HEK293 (cell line): ENCODE measurements at regions not wholly inside any gene's neighbourhood (a gene's known extent, or its start where the extent isn't known, plus 50 kb on each side); places are given as distances from the start of the nearest gene placed in this dataset.

Experiments used
- CTCF ChIA-PET: fragments of 350-600 bp; formaldehyde crosslinking; extraction: SDS; loops from one replicate; lab custom pipeline; 2021; ENCODE audit warnings: antibody characterized with exemption; lab: Yijun Ruan, JAX
- POLR2A ChIA-PET: fragments of 300-600 bp; formaldehyde crosslinking; extraction: SDS; loops from one replicate; lab custom pipeline; 2020; ENCODE audit warnings: antibody characterized with exemption, inconsistent platforms; lab: Yijun Ruan, JAX
- H3K27ac ChIP-seq: fragments of 200-500 bp; sonication (Bioruptor generic); 2 replicates; pipeline ENCODE4 v1.5.1; 2014; ENCODE audit warnings: low read depth, low read length, control low read depth, inconsistent platforms; ENCODE audit errors: extremely low read depth
- H3K36me3 ChIP-seq, 2 experiments: fragments of 200-500 bp in 1 of 2; sonication (Bioruptor generic) in 1 of 2; 1 replicate in 1 of 2; 2 replicates in 1 of 2; pipeline ENCODE4 v1.5.1; 2014 to 2017; ENCODE audit warnings: inconsistent platforms in 2 of 2, low read length in 2 of 2; ENCODE audit not compliant: control insufficient read depth in 2 of 2, insufficient read depth in 1 of 2
- H3K4me1 ChIP-seq: fragments of 200-500 bp; sonication (Bioruptor generic); 2 replicates; pipeline ENCODE4 v1.5.1; 2014; ENCODE audit warnings: mild to moderate bottlenecking, low read length, inconsistent platforms; ENCODE audit not compliant: control insufficient read depth, insufficient read depth
- H3K4me3 ChIP-seq: 2 replicates; pipeline ENCODE4 v1.5.1; 2011; ENCODE audit warnings: low read depth, mild to moderate bottlenecking, control low read depth, low read length, moderate library complexity
- H3K9me3 ChIP-seq: fragments of 200-500 bp; sonication (Bioruptor generic); 2 replicates; pipeline ENCODE4 v1.5.1; 2014; ENCODE audit warnings: low read depth, low read length, inconsistent platforms; ENCODE audit not compliant: control insufficient read depth, insufficient read depth
- HIC1 ChIP-seq: fragments of 450-650 bp; formaldehyde crosslinking; IDR thresholded peaks from 2 replicates; pipeline ENCODE4 v1.5.1; 2016; ENCODE audit warnings: missing biosample characterization, missing genetic modification characterization
- KLF16 ChIP-seq: fragments of 450-650 bp; formaldehyde crosslinking; IDR thresholded peaks from 2 replicates; pipeline ENCODE4 v1.5.1; 2017; ENCODE audit warnings: missing biosample characterization, missing genetic modification characterization
- KLF17 ChIP-seq: fragments of 450-650 bp; formaldehyde crosslinking; IDR thresholded peaks from 2 replicates; pipeline ENCODE4 v1.5.1; 2016; ENCODE audit warnings: missing biosample characterization, missing genetic modification characterization
- MYNN ChIP-seq: fragments of 450-650 bp; formaldehyde crosslinking; IDR thresholded peaks from 2 replicates; pipeline ENCODE4 v1.5.1; 2016; ENCODE audit warnings: missing biosample characterization, missing genetic modification characterization, borderline replicate concordance
- SP2 ChIP-seq: fragments of 450-650 bp; formaldehyde crosslinking; IDR thresholded peaks from 2 replicates; pipeline ENCODE4 v1.5.1; 2016; ENCODE audit warnings: missing biosample characterization, missing genetic modification characterization
- SP3 ChIP-seq: fragments of 450-650 bp; formaldehyde crosslinking; IDR thresholded peaks from 2 replicates; pipeline ENCODE4 v1.5.1; 2016; ENCODE audit warnings: missing biosample characterization, missing genetic modification characterization
- TRIM28 ChIP-seq: IDR thresholded peaks from 2 replicates; pipeline ENCODE4 v1.6.1; 2011; ENCODE audit warnings: low read length, control low read depth, borderline replicate concordance
- ZFP3 ChIP-seq: fragments of 450-650 bp; formaldehyde crosslinking; IDR thresholded peaks from 2 replicates; pipeline ENCODE4 v1.5.1; 2016; ENCODE audit warnings: low read depth, missing biosample characterization, missing genetic modification characterization
- ZNF121 ChIP-seq: fragments of 450-650 bp; formaldehyde crosslinking; IDR thresholded peaks from 2 replicates; pipeline ENCODE4 v1.5.1; 2016; ENCODE audit warnings: missing biosample characterization, missing genetic modification characterization
- ZNF140 ChIP-seq: fragments of 450-650 bp; formaldehyde crosslinking; IDR thresholded peaks from 2 replicates; pipeline ENCODE4 v1.5.1; 2016; ENCODE audit warnings: missing biosample characterization, missing genetic modification characterization
- ZNF157 ChIP-seq: fragments of 450-650 bp; formaldehyde crosslinking; IDR thresholded peaks from 2 replicates; pipeline ENCODE4 v1.5.1; 2016; ENCODE audit warnings: missing biosample characterization, missing genetic modification characterization
- ZNF18 ChIP-seq: fragments of 450-650 bp; formaldehyde crosslinking; IDR thresholded peaks from 2 replicates; pipeline ENCODE4 v1.5.1; 2016; ENCODE audit warnings: missing biosample characterization, missing genetic modification characterization
- ZNF2 ChIP-seq: fragments of 450-650 bp; formaldehyde crosslinking; IDR thresholded peaks from 2 replicates; pipeline ENCODE4 v1.5.1; 2016; ENCODE audit warnings: missing biosample characterization, missing genetic modification characterization
- ZNF280C ChIP-seq: fragments of 450-650 bp; formaldehyde crosslinking; IDR thresholded peaks from 2 replicates; pipeline ENCODE4 v1.5.1; 2016; ENCODE audit warnings: missing biosample characterization, missing genetic modification characterization
- ZNF335 ChIP-seq: fragments of 450-650 bp; formaldehyde crosslinking; conservative IDR thresholded peaks from 2 replicates; pipeline ENCODE4 v1.5.1; 2016; ENCODE audit warnings: missing biosample characterization, missing genetic modification characterization
- ZNF416 ChIP-seq: fragments of 450-650 bp; formaldehyde crosslinking; IDR thresholded peaks from 2 replicates; pipeline ENCODE4 v1.5.1; 2016; ENCODE audit warnings: missing biosample characterization, missing genetic modification characterization
- ZNF518A ChIP-seq: fragments of 450-650 bp; formaldehyde crosslinking; conservative IDR thresholded peaks from 2 replicates; pipeline ENCODE4 v1.5.1; 2016; ENCODE audit warnings: low read depth, missing biosample characterization, missing genetic modification characterization
- ZNF555 ChIP-seq: fragments of 450-650 bp; formaldehyde crosslinking; conservative IDR thresholded peaks from 2 replicates; pipeline ENCODE4 v1.5.1; 2017; ENCODE audit warnings: missing biosample characterization, mild to moderate bottlenecking, missing genetic modification characterization, inconsistent platforms
- ZNF660 ChIP-seq: fragments of 450-650 bp; IDR thresholded peaks from 2 replicates; pipeline ENCODE4 v1.5.1; 2018; ENCODE audit warnings: missing biosample characterization, mild to moderate bottlenecking, missing genetic modification characterization
- ZNF664 ChIP-seq: fragments of 450-650 bp; formaldehyde crosslinking; IDR thresholded peaks from 2 replicates; pipeline ENCODE4 v1.5.1; 2016; ENCODE audit warnings: missing biosample characterization, missing genetic modification characterization
- ZNF707 ChIP-seq: fragments of 450-650 bp; formaldehyde crosslinking; IDR thresholded peaks from 2 replicates; pipeline ENCODE4 v1.5.1; 2016; ENCODE audit warnings: missing biosample characterization, missing genetic modification characterization
- ZNF76 ChIP-seq: fragments of 450-650 bp; formaldehyde crosslinking; IDR thresholded peaks from 2 replicates; pipeline ENCODE4; 2016; ENCODE audit warnings: low read depth, missing biosample characterization, missing genetic modification characterization, borderline replicate concordance
- ZNF843 ChIP-seq: fragments of 450-650 bp; formaldehyde crosslinking; IDR thresholded peaks from 2 replicates; pipeline ENCODE4 v1.5.1; 2016; ENCODE audit warnings: missing biosample characterization, missing genetic modification characterization
- ZSCAN30 ChIP-seq: fragments of 450-650 bp; IDR thresholded peaks from 2 replicates; pipeline ENCODE4 v1.5.1; 2018; ENCODE audit warnings: missing biosample characterization, mild to moderate bottlenecking, missing genetic modification characterization, moderate library complexity

- TF ChIP-seq HIC1 (tag by site-specific recombination) (peak; percentile 26; the same call in 1 of the 2 replicates), ZNF76 (tag by site-specific recombination) (peak; percentile 15; the same call in 1 of the 2 replicates), TRIM28 (peak; percentile 48; the same call in 1 of the 2 replicates), ZNF2 (peak; percentile 97), ZNF843 (tag by site-specific recombination) (peak; percentile 69), ZNF707 (no peak), ZFP3 (no peak), SP3 (tag by site-specific recombination) (no peak), ZNF664 (tag by site-specific recombination) (no peak), KLF17 (tag by site-specific recombination) (peak; percentile 64), SP2 (tag by site-specific recombination) (no peak), KLF16 (tag by site-specific recombination) (no peak), ZNF157 (tag by site-specific recombination) (no peak), ZNF416 (no peak), ZNF280C (tag by site-specific recombination) (no peak), ZNF121 (tag by site-specific recombination) (no peak), ZNF555 (no peak)
These were observed 160.1 kb upstream of the ZNF608 start (continued) for GRCh38 chr5:124906339-124907097.

- peak overlapping the region; percentile 65 for H3K27ac ChIP-seq
- H3K4me1 ChIP-seq, result peaks cover 60% of the 10 kb centered on the region
- no peak overlapping the region for H3K4me3 ChIP-seq
- H3K9me3 ChIP-seq, result no peaks in the 10 kb centered on the region
- POLR2A ChIA-PET, result no interaction called here
- CTCF ChIA-PET, result no interaction called here
- H3K36me3 ChIP-seq, result no peaks in the 10 kb centered on the region
- TF ChIP-seq ZNF335 (tag by site-specific recombination) (peak; percentile 35; the same call in 1 of the 2 replicates), ZSCAN30 (tag by site-specific recombination) (no peak), ZNF140 (tag by site-specific recombination) (no peak), ZNF660 (tag by site-specific recombination) (no peak), ZNF518A (tag by site-specific recombination) (0 out of 2 replicates have a peak, but pooled peaks have one; percentile 5), MYNN (tag by site-specific recombination) (no peak), ZNF664 (tag by site-specific recombination) (no peak), ZNF18 (tag by site-specific recombination) (peak; percentile 26; the same call in 1 of the 2 replicates)
These were observed 160.7 kb upstream of the ZNF608 start for GRCh38 chr5:124907098-124907644.
